ENCODE measurements at regions not wholly inside any gene's neighbourhood (a gene's known extent, or its start where the extent isn't known, plus 50 kb on each side); places are given as distances from the start of the nearest gene placed in this dataset.

DNA sequence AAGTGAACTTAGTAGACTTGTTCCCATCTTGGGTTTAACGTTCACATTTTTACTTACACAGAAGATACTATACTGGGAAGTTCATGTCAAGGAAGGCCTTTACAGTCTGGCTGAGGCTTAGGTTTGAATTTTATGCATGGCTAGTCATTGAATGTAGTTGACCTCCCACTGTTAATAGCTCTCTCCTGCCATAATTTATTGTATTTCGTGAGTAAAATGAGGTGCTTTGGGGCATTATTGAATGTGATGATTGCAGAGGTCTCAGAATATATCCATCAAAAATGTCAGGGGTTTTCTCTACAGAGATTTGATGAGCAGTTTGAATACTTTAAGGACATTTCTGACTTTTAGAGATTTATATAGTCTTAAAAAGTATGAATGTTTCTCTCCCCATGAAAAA lies 356.6 kb upstream of the GRM7 start:
- DNase-seq (ENCODE audit: low read depth, low spot score): no peak
- in situ Hi-C loops (cut with HindIII; ENCODE audit: low pct_unique_long_range_greater_than_20kb, low sequenced_read_pairs): no loop called here

DNA sequence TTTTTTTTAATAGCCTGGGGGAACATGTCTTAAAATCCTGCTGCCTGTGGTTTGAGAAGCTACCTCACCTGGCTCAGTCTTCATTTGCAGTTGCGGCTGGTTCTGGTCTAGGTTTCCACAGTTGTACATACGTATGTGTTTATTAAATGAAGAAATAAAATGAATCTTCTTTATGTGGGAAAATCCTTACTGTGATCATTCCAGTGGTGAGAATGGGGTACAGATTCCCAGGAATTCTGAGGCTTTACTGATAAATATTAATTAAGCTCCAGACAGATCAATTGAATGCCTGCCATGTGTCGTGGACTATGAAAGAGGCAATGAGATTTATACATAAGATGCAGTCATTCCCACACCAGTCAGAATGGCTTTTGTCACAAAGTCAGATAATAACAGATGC lies 356.1 kb upstream of the GRM7 start:
- DNase-seq (ENCODE audit: low read depth, low spot score): no peak

DNA sequence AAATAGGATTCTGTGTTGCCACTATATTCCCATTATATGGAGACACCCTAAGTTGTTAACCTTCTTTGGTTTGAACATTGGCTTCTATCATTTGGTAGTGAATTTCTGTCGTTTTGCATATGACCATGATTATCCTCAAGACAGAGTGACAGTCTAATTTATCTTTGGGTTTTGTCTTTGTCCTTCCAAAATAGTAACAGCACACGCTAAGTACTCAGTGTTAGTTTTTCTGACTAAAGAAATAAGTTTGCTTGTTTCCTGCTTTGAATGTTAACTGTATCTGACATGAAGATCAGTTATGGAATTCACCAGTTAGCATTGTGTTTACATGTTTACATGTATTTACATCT lies 352.5 kb upstream of the GRM7 start:
- no peak for DNase-seq (ENCODE audit: low read depth, low spot score)
- in situ Hi-C loops (cut with HindIII; ENCODE audit: low pct_unique_long_range_greater_than_20kb, low sequenced_read_pairs): no loop called here

More for the DNA sequence above, 356.1 kb upstream of the GRM7 start:
- in situ Hi-C loops (cut with HindIII; ENCODE audit: low pct_unique_long_range_greater_than_20kb, low sequenced_read_pairs): no loop called here

DNA sequence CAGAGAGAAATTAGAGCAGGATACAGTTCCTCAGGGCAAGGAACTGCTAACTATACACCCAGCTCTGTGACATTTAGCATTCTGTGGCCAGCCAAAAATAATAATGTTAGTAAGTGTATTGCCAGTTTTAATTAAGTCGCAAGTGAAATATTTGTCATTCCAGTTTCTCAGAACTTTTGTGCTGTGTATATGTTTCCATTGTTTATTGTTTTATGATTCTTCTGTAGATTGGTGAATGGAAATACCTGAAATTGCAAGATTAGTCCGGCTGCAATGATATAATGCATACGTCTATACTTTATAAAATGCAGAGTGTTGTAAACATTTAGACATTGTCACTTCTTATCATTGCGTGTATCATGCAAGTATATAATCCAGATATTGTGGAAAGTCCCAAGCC lies 351.3 kb upstream of the GRM7 start:
- in situ Hi-C loops (cut with HindIII; ENCODE audit: low pct_unique_long_range_greater_than_20kb, low sequenced_read_pairs): no loop called here
- DNase-seq (ENCODE audit: low read depth, low spot score): no peak

DNA sequence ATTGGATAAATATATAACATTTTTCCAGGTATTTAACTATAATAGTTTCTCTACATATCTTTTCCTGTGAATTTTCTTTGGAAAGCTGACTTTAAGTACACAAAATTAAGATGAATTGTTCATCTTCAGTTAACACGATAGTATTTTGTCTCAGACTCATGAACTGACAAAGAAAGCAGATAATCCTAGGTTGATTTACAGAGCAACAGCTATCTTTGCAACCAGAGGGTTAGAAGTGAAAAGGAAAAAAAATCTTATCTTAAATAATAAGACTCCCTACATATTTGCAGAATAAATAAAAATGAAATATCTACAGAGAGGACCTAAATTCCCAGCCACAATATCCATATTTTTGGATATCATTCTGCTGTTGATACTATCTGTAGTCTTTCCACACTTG lies 350.2 kb upstream of the GRM7 start:
- in situ Hi-C loops (cut with HindIII; ENCODE audit: low pct_unique_long_range_greater_than_20kb, low sequenced_read_pairs): no loop called here
- DNase-seq (ENCODE audit: low read depth, low spot score): no peak

DNA sequence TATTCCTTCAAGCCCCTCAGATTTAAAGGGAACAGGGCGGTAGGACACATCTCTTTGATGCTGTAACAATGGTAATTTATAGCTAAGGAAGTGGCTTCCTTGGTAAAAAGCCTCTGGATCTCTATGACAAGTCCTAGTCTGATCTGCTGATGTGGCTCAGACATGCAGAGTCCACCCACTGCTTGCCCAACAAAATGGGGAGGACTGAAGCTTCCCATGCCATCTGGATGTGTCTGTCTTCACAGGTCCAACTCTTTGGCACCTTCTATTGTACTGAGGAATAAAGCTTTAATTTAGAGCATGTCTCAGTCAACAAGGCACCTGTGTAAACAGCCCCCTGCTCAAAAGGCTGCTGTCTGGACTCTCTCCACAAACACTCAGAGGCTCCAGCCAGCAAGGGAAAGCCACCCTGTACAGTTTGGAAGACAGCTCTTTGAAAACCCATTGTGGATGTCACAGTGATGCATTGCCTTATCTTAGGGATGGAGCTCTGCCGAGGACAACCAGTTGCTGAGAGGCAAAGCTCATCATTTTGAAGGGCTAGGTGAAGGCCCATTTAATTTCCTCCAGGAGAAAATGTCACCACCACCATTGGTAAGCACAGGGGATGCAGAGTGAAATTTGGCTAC lies 348.6 kb upstream of the GRM7 start:
- in situ Hi-C loops (cut with HindIII; ENCODE audit: low pct_unique_long_range_greater_than_20kb, low sequenced_read_pairs): no loop called here
- DNase-seq (ENCODE audit: low read depth, low spot score): no peak

DNA sequence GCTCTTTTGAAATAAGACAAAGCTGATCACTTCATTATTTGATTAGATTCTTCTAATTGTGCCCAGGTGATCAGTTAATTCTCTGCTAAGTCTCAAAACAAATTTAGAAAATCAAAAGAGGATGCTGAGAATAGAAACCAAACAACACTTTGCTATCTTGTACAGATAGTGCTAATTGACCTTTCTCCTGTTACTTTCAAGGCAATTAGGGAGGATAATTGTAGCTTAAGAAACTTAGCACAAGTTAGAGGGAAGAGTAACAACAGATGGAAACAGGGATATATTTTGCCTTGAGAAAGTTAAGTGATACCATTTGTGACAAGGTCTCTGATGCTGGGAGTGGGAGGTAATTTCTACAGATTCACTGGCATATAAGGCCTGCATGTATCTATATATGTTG lies 344.8 kb upstream of the GRM7 start:
- no peak for DNase-seq (ENCODE audit: low read depth, low spot score)
- in situ Hi-C loops (cut with HindIII; ENCODE audit: low pct_unique_long_range_greater_than_20kb, low sequenced_read_pairs): no loop called here

DNA sequence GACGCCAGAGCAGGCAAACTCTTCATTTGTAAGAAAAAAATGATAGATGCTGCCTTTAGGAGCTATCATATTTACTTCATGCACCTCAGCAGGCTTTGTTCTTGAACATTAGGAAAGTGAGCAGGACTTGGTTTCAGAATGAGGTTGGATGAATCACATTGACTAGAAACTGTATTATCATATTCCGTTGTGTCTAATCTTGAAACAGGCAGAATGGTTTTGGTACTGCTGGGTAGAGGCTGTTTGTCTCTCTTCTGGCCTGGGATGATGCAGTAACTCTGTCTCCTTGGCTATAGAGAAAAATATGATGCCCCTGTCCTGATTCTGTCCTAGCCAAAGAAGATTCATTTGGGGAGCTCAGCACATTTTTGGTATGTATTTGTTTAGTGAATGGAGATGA lies 344.2 kb upstream of the GRM7 start:
- in situ Hi-C loops (cut with HindIII; ENCODE audit: low pct_unique_long_range_greater_than_20kb, low sequenced_read_pairs): no loop called here
- no peak for DNase-seq (ENCODE audit: low read depth, low spot score)

DNA sequence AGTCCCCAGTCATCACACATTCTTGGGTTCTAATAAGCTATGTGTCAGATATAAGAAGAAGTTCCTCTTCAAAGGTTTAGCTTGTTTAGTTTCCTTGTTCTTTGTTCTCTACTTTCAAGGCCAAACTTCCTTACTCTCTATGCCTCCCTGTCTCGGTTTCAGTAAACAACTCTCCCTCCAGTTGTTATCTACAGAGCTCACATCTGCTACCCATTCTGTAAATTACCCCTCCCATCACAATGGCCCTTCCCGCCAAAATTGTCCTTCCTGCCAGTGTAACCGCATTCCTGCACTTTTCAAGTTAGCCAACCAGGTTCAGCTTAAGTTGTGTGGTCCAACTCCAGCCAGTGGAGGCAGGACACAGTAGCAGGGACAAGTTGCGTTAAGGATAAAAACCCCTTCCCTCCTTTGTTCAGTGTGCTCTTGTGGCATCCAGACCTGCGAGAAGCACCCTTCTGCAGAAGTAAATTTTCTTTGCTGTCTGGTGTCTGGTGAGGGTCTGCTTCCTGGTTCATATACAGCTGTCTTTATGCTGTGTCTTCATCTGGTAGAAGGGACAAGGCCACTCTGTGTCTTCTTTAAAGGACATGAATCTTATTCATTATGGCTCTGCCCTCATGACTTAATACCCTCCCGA lies 342.1 kb upstream of the GRM7 start:
- in situ Hi-C loops (cut with HindIII; ENCODE audit: low pct_unique_long_range_greater_than_20kb, low sequenced_read_pairs): no loop called here
- no peak for DNase-seq (ENCODE audit: low read depth, low spot score)

DNA sequence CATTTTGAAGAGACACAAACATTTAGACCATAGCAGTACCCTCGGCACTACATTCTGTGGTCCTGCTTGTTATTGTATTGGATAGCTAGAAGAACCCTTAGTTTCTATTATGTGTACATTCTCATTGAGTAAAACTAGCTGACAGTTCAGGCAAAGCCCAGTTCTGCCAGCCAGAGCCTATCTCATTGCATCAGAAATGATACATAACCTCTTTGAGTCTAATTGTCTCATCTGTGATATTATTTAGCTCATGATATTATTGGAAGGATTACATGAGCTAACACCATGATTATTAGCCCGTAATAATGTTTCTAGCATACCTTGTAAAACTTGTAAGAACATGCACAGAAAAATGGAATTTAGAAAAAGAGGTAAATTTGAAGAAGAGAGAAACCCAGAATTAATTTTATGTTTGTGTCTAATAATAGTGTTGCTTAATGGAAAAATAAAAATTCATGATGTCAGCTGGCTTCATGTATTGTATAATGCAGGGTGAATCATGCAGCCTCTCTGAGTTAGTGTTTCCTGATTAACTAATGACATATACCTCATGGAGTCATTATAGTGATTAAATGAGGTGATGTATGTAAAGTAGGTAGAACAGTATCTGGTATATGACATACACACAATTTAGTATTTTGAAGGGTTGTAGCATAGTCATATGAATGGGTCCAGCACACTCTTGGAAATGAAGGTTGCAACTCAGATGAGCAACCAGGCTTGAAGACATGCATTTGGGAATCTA lies 339.4 kb upstream of the GRM7 start:
- in situ Hi-C loops (cut with HindIII; ENCODE audit: low pct_unique_long_range_greater_than_20kb, low sequenced_read_pairs): no loop called here
- DNase-seq (ENCODE audit: low read depth, low spot score): no peak

DNA sequence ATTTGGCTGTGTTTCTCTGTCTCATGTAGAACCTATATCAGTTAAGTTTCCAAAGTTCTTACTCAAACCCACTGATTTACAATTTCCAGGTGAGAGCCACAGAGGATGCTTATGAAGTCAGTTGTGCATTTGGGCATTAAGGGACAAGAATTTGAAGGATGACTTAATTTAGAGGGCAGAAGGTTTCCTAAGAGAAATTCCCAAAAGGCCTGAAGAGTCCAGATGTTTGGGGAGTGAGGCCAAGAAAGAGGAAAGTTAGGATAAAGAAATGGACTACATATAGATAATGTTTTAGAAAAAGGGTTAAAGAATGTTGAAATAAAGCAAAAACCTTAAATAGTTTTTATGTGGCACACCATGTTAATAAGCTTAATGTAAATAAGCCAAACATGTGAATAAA lies 338.7 kb upstream of the GRM7 start:
- DNase-seq (ENCODE audit: low read depth, low spot score): no peak
- in situ Hi-C loops (cut with HindIII; ENCODE audit: low pct_unique_long_range_greater_than_20kb, low sequenced_read_pairs): no loop called here

DNA sequence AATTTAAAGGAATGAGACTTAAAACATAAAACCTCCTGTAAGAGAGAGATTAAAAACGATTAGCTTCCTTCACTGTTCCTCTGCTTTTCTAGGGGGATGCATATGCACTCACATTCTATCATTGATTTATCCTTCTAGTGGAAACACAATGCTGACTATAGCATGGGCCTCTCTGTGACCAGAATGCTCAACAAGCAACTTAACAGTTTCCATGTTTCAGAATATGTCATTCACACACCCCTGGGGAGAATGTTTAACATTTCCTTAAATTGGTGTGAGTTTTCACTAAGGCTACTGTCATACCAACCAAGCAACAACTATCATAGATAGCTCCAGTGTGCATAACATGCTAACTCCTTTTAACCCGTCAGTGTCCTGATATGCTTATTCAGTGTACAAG lies 337.9 kb upstream of the GRM7 start:
- no peak for DNase-seq (ENCODE audit: low read depth, low spot score)
- in situ Hi-C loops (cut with HindIII; ENCODE audit: low pct_unique_long_range_greater_than_20kb, low sequenced_read_pairs): no loop called here

DNA sequence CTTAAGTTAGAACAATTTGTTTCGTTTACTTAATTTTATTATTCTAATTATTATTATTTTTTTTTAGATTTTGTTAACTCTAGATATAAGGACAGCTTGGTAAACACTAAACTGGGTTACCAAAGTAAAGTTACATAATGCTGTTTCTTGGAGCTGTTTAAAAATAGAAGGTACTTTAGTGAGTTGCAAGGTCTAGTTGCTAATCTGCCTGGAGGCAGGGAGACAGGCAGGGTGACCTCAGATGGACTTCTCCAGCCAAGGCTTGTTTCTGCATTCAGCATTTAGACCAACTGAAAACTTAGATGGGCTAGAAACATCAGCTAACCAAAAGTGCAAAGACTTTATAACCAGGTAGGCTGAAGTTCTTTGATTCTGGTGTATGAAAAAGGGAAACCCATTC lies 336.4 kb upstream of the GRM7 start:
- in situ Hi-C loops (cut with HindIII; ENCODE audit: low pct_unique_long_range_greater_than_20kb, low sequenced_read_pairs): no loop called here

DNA sequence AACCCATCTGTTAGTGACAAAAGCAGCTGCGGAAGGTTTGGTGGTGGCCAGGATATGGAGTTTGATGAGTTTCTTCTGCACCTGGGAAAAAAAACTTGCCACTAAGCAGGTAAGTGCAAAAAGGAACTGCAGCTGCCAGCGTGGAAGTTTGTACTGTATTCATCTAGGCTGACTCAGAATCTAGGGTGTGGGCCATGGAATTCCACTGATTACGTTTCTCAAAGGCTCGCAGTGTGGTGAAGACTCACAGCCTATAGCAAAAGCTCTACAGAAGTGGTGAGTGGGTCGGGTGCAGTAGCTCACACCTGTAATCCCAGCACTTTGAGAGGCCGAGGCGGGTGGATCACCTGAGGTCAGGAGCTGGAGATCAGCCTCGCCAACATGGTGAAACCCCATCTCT lies 334.6 kb upstream of the GRM7 start:
- in situ Hi-C loops (cut with HindIII; ENCODE audit: low pct_unique_long_range_greater_than_20kb, low sequenced_read_pairs): no loop called here
- DNase-seq (ENCODE audit: low read depth, low spot score): no peak

More for the DNA sequence above, 336.4 kb upstream of the GRM7 start:
- DNase-seq (ENCODE audit: low read depth, low spot score): no peak

DNA sequence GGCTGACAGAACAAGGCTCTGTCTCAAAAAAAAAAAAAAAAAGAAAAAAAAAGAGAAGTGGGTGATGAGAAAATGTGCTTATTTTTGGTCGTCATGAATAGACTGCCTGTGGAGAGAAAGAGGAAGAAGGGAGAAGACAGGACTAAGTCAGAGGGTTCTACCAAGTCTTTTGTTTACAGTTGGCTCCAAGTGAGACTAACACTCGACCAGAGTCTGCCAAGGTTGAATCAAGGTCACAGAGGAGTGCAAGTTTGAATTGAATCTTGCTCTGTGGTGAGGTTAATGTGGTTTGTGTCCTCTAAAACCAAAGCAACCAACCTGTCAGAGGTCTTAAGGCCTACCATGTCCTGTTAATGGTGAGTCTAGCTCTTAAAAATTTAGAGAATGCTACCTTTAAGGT lies 334.1 kb upstream of the GRM7 start:
- in situ Hi-C loops (cut with HindIII; ENCODE audit: low pct_unique_long_range_greater_than_20kb, low sequenced_read_pairs): no loop called here
- no peak for DNase-seq (ENCODE audit: low read depth, low spot score)

DNA sequence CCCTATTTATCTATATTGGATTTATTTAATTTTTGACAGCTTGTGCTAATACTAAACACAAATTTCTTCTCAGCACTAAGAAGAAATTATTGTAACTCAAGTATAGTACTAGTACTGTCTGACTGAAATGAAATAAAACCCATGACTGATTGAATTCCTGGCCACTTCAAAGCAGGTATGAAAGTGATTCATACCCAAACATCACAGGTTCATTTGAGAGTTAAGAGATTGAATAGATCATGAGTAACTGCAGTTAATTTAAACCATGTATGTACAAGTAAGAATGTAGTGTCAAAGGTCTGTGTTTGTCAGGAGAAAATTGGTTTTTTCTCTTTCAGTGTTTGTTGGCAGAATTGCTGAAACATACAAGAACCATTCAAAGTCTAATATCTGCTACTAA lies 332.0 kb upstream of the GRM7 start:
- in situ Hi-C loops (cut with HindIII; ENCODE audit: low pct_unique_long_range_greater_than_20kb, low sequenced_read_pairs): no loop called here
- no peak for DNase-seq (ENCODE audit: low read depth, low spot score)

DNA sequence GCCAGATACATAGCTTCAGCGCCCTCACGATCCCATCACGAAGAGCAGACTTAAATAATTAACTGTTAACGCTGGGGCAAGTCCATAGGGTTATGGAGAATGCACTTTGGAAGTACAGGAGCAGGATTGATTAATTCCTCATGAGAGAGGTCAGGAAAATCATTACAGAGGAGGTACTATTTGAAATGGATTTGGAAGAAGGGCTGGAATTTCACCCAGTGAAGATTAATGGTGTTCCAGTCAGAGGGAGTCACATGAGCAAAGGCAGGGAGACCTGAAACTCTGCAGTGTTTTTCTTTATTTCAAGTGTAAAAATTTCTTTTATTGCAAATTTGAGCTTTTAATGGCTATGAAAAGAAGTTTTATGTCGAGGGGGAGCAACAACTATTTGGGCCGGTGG lies 329.8 kb upstream of the GRM7 start:
- in situ Hi-C loops (cut with HindIII; ENCODE audit: low pct_unique_long_range_greater_than_20kb, low sequenced_read_pairs): no loop called here
- no peak for DNase-seq (ENCODE audit: low read depth, low spot score)

DNA sequence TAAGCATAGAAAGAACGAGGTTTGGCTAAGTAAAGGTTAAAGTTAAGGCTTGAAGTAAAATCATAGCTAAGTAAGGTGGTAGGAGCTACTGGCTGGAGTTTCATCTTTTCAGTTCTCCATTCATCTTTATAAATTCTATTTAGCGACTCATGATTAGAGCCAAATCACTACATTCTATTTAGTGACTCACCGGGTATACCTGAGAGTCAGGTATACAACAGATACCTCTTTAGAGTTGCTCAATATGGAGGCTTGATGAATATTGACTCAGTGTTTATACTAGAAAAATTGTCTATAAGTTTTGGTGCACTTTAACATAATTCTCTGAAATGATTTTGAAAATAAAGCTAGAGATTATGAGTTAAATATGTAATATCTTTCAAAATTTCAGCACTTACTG lies 328.8 kb upstream of the GRM7 start:
- in situ Hi-C loops (cut with HindIII; ENCODE audit: low pct_unique_long_range_greater_than_20kb, low sequenced_read_pairs): no loop called here
- no peak for DNase-seq (ENCODE audit: low read depth, low spot score)

DNA sequence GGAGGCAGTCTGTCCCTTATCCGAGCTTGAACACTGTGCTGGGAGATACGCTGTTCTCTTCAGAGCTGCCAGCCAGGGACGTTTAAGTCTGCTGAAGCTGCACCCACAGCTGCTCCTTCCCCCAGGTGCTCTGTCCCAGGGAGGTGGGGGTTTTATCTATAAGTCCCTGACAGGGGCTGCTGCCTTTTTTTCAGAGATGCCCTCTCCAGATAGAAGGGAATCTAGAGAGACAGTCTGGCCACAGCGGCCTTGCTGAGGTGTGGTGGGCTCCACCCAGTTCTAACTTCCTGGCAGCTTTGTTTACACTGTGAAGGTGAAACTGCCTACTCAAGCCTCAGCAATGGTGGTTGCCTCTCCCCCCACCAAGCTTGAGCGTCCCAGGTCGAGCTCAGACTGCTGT lies 319.9 kb upstream of the GRM7 start:
- DNase-seq (ENCODE audit: low read depth, low spot score): no peak
- in situ Hi-C loops (cut with HindIII; ENCODE audit: low pct_unique_long_range_greater_than_20kb, low sequenced_read_pairs): no loop called here

Measured in SK-MEL-5 (cell line).